DOHH2 (cell line): ENCODE measurements at regions not wholly inside any gene's neighbourhood (a gene's known extent, or its start where the extent isn't known, plus 50 kb on each side); places are given as distances from the start of the nearest gene placed in this dataset.

ENCODE experiments used
- H3F3A ChIP-seq: fragments of 200-600 bp; sonication (generic), shearing (Covaris generic); 2 replicates; pipeline ENCODE4 v1.6.0; 2016; ENCODE audit warnings: antibody characterized with exemption, mild to moderate bottlenecking; ENCODE audit not compliant: control insufficient read depth, insufficient read depth
- H3K27ac ChIP-seq: fragments of 200-600 bp; sonication (generic); 2 replicates; pipeline ENCODE4 v1.5.1; 2014; ENCODE audit warnings: low read depth, mild to moderate bottlenecking, low read length, moderate library complexity
- H3K27me3 ChIP-seq: fragments of 200-600 bp; sonication (generic); 2 replicates; pipeline ENCODE4 v1.6.1; 2014; ENCODE audit warnings: mild to moderate bottlenecking, low read length, mixed read lengths; ENCODE audit not compliant: control insufficient read depth
- H3K36me3 ChIP-seq: fragments of 200-600 bp; sonication (generic); 2 replicates; pipeline ENCODE4 v1.6.1; 2014; ENCODE audit warnings: mild to moderate bottlenecking, low read length, moderate library complexity, mixed read lengths; ENCODE audit not compliant: control insufficient read depth
- H3K4me1 ChIP-seq: fragments of 200-600 bp; sonication (generic); 2 replicates; pipeline ENCODE4 v1.6.1; 2014; ENCODE audit warnings: mild to moderate bottlenecking, low read length, mixed read lengths; ENCODE audit not compliant: control insufficient read depth
- H3K4me2 ChIP-seq: fragments of 200-600 bp; sonication (generic); 2 replicates; pipeline ENCODE4 v1.6.0; 2014; ENCODE audit warnings: mild to moderate bottlenecking, low read length, moderate library complexity
- H3K4me3 ChIP-seq: fragments of 200-600 bp; sonication (generic); 2 replicates; pipeline ENCODE4 v1.5.1; 2014; ENCODE audit warnings: mild to moderate bottlenecking, low read length, mixed read lengths
- H3K79me2 ChIP-seq: fragments of 200-600 bp; sonication (generic); 2 replicates; pipeline ENCODE4 v1.6.1; 2014; ENCODE audit warnings: mild to moderate bottlenecking, low read length, mixed read lengths; ENCODE audit not compliant: control insufficient read depth
- H3K9me2 ChIP-seq: fragments of 200-600 bp; sonication (generic); replicated peaks from 2 replicates; pipeline ENCODE4 v1.6.1; 2014; ENCODE audit warnings: mild to moderate bottlenecking, low read length, mixed read lengths; ENCODE audit not compliant: control insufficient read depth
- H3K9me3 ChIP-seq: fragments of 200-600 bp; sonication (generic); 2 replicates; pipeline ENCODE4 v1.6.1; 2014; ENCODE audit warnings: antibody characterized with exemption, low read length, mixed read lengths; ENCODE audit not compliant: control insufficient read depth, insufficient read depth
- H4K20me1 ChIP-seq: fragments of 200-600 bp; sonication (generic); 2 replicates; pipeline ENCODE4 v1.6.0; 2014; ENCODE audit warnings: low read depth, mild to moderate bottlenecking, antibody characterized with exemption, low read length, moderate library complexity; ENCODE audit not compliant: control insufficient read depth, insufficient read depth
- CTCF ChIP-seq: fragments of 200-600 bp; sonication (generic); IDR thresholded peaks from one replicate; pipeline ENCODE4 v1.5.1; 2014; ENCODE audit warnings: antibody characterized with exemption, mild to moderate bottlenecking, low read depth, low read length; ENCODE audit not compliant: poor library complexity, severe bottlenecking
- EZH2phosphoT487 ChIP-seq: fragments of 200-600 bp; sonication (generic); IDR thresholded peaks from 2 replicates; pipeline ENCODE4 v1.6.1; 2017; ENCODE audit warnings: borderline replicate concordance, mild to moderate bottlenecking, antibody characterized with exemption, low read length, moderate library complexity, mixed read lengths

- no peaks in the 10 kb centered on the region for H3K9me3 ChIP-seq
- no peaks in the 10 kb centered on the region for H3K36me3 ChIP-seq
- H3K4me1 ChIP-seq = no peaks in the 10 kb centered on the region
- H3K27me3 ChIP-seq = no peaks in the 10 kb centered on the region
- H3K4me3 ChIP-seq = no peak overlapping the region
- no peak overlapping the region for H3K27ac ChIP-seq
- H3K79me2 ChIP-seq = no peaks in the 10 kb centered on the region
- no peaks in the 10 kb centered on the region for H4K20me1 ChIP-seq
- H3F3A ChIP-seq = no peaks in the 10 kb centered on the region
- TF ChIP-seq CTCF = no peak
- TF ChIP-seq EZH2phosphoT487 = no peak
- H3K9me2 ChIP-seq = no peaks in the 10 kb centered on the region
- no peak overlapping the region for H3K4me2 ChIP-seq
These were observed 122.3 kb downstream of the PPP1R3A start for GRCh38 chr7:113796557-113796956.

GRCh38 chr7:113794573-113794972 lies 124.2 kb downstream of the PPP1R3A start:
- Histone ChIP-seq H3K36me3 (no peaks in the 10 kb centered on the region), H3K79me2 (no peaks in the 10 kb centered on the region), H3K4me3 (no peak overlapping the region), H3F3A (no peaks in the 10 kb centered on the region), H3K9me2 (no peaks in the 10 kb centered on the region), H4K20me1 (no peaks in the 10 kb centered on the region), H3K4me1 (no peaks in the 10 kb centered on the region), H3K4me2 (no peak overlapping the region), H3K9me3 (no peaks in the 10 kb centered on the region), H3K27ac (no peak overlapping the region), H3K27me3 (no peaks in the 10 kb centered on the region)
- TF ChIP-seq EZH2phosphoT487 (no peak), CTCF (no peak)

GRCh38 chr7:113793171-113793570 lies 125.6 kb downstream of the PPP1R3A start:
- Histone ChIP-seq H3K36me3 (no peaks in the 10 kb centered on the region), H4K20me1 (no peaks in the 10 kb centered on the region), H3K4me1 (no peaks in the 10 kb centered on the region), H3F3A (no peaks in the 10 kb centered on the region), H3K4me2 (no peak overlapping the region), H3K9me3 (no peaks in the 10 kb centered on the region), H3K4me3 (no peak overlapping the region), H3K9me2 (no peaks in the 10 kb centered on the region), H3K27ac (no peak overlapping the region), H3K27me3 (no peaks in the 10 kb centered on the region), H3K79me2 (no peaks in the 10 kb centered on the region)
- TF ChIP-seq CTCF = no peak
- TF ChIP-seq EZH2phosphoT487 = no peak

GRCh38 chr7:113790025-113790424 lies 128.8 kb downstream of the PPP1R3A start:
- Histone ChIP-seq H3F3A (no peaks in the 10 kb centered on the region), H3K36me3 (no peaks in the 10 kb centered on the region), H3K4me3 (no peak overlapping the region), H3K9me3 (no peaks in the 10 kb centered on the region), H3K4me1 (no peaks in the 10 kb centered on the region), H3K27me3 (no peaks in the 10 kb centered on the region), H3K27ac (no peak overlapping the region), H3K4me2 (no peak overlapping the region), H3K79me2 (no peaks in the 10 kb centered on the region), H4K20me1 (no peaks in the 10 kb centered on the region), H3K9me2 (no peaks in the 10 kb centered on the region)
- no peak for TF ChIP-seq CTCF
- no peak for TF ChIP-seq EZH2phosphoT487
